DMS153 treated with DMSO at 0.1 percent for 48 hours (cell line): ENCODE measurements at regions not wholly inside any gene's neighbourhood (a gene's known extent, or its start where the extent isn't known, plus 50 kb on each side); places are given as distances from the start of the nearest gene placed in this dataset.

Experiments
- DNase-seq: peaks from one replicate; lab custom pipeline; 2025; ENCODE audit not compliant: unreplicated experiment; lab: John Stamatoyannopoulos, UW

GRCh38 chr10:58932577-58933314 is 243.7 kb upstream of the PHYHIPL start:
- no peak for DNase-seq

DNA sequence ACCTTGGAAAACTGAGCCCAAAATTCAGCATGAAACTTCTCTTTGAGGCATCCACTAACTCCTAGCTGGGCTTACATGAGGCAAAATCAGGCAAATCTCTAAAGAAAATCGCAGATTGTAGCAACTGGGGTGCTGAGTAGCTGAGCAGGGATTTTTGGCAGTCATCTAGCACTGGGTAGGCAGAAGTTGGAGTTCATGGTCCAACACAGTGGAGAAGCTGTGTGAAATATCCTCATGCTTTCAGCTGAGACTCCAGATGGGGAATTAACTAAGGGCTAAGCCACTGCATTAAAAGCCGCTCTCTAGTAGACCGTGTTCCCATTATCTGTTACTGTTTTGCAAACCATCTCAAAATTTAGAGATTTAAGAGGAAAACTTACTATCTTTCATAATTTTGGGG is 240.1 kb upstream of the PHYHIPL start:
- DNase-seq = no peak

- DNase-seq = no peak
Measured at GRCh38 chr10:58937423-58937822, 239.0 kb upstream of the PHYHIPL start.

DNA sequence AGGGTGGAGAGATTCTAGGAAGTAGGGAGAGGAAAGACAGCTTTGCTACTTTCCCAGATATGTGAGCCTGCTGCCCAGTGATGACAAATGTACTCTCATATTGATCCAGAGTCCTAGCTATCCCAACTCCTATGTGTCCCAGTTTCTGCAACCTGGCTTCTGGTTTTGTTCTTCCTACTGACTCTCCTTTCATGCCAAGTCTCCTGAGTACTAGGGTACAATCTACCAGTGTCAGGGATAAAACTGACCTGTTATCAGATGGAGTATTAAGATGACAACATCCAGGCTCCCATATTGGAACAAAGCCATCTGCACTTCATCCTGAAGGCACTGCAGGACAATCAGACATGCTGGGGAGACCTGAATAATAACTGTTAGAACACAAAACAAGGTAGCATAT is 233.7 kb upstream of the PHYHIPL start:
- no peak for DNase-seq

GRCh38 chr10:58943256-58943890 is 233.1 kb upstream of the PHYHIPL start:
- DNase-seq = no peak

- no peak for DNase-seq
Measured at GRCh38 chr10:58943960-58944359, 232.5 kb upstream of the PHYHIPL start.

- DNase-seq = no peak
Measured at GRCh38 chr10:58948303-58948702, 228.1 kb upstream of the PHYHIPL start.

DNA sequence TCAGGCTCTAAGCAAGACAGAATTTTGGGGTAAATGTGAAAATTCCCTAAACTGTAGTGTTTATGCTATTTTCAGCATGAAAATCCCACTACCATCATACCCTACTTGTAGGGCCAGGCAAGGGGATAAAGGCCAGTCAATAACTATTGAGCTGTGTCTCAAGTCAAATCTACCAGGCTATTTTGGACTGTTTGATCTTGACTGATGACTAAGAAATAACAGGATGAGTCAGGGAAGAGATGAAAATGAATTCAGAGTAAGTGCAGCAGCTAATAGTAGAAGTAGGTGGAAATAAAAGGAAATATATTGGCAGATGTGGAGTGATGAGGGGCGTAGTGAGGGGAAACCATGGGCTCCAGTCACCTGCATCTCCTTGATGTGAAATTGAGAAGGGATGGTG is 225.8 kb upstream of the PHYHIPL start:
- DNase-seq = no peak

GRCh38 chr10:58951087-58951486 is 225.4 kb upstream of the PHYHIPL start:
- no peak for DNase-seq

DNA sequence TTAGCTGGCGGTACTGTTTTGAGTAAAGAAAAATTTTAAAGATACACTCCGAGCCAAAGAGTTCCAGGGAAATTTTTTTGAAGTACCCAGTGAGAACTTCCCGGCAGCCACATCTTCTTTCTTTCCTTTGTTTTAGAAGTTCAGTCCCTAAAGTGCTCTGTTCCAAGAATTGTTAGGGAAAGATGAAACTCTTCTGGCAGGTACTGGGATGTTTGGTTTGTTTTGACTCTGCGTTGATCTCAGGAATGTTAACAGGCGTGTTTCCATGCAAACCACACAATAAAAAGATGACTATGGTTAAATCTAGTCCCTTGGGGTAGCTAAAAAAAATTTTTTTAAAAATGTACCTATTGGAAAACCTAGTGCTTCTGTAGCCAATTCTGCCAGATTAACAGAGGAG is 224.7 kb upstream of the PHYHIPL start:
- DNase-seq = no peak

DNA sequence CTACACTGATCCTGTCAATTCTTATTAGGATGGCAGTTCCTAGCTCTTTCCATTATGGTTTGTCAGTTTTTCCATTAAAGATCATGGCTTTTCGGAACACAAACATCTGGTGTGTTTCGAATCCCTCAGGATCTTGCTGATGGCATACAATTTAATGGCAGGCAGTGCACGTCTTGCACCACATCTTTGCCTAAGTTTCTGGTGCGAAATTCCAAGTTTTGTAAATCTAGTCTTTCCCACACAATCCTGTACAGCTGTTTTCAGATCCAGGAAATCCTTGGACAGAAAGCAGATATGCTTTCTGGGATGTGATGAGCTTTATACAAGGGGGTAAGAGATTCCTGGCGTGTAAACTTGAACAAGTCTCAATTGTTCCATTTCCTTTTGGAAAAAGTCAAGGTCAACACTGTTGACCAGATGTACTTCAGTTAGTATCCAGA is 224.3 kb upstream of the PHYHIPL start:
- DNase-seq = no peak

DNA sequence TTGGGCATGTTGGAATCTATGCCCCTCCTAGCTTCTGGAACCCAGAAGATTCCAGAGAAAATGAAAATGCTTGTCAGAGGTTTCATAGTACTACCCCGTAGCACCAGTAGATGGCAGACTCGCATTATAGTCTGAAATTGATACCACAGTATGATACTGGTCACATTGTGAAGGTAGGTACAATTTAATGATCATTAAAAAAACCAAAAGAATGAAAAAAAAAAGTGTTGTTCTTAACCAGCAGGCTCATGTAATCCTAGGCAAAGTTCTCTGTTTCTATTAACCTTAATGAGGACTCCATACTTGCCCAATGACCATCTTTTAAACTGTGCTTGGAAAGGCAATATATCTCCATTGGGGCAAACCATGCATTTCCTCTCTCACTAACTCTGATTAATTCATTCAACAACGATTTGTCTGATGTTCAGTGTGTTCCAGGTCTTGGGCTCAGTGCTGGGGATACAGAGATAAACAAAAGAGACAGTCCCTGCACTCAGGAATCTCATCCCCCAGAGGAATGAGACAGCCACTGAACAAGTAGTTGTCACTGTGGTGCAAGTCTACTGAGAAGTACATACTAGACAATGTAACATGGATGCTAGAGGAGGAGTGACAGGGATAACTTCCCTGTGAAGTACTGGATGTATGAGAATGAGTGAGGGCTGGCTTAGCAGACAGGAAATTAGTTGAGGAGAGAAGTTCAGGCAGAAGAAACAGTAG is 223.5 kb upstream of the PHYHIPL start:
- DNase-seq = peak; percentile 63

GRCh38 chr10:58954178-58954577 is 222.3 kb upstream of the PHYHIPL start:
- no peak for DNase-seq

DNA sequence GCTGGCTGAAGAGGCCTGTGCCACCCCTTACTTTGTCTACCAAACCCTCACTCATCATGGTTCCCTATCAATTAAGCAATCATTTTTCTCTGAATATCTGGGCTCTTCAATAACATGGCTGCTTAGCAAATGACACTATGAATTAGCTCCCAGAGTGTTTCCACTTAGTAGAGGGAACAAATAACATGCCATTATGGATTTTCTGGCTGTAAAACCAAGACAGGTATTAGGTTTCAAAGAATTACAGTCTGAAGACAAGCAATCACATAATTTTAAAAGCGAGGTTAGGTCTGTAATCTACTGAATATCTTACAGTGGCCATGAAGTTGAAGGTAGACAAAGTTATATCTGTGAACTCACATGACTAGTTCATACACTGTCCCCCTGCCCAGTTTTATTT is 220.8 kb upstream of the PHYHIPL start:
- no peak for DNase-seq

- no peak for DNase-seq
Measured at GRCh38 chr10:58956926-58957325, 219.5 kb upstream of the PHYHIPL start.

GRCh38 chr10:58957517-58957916 is 218.9 kb upstream of the PHYHIPL start:
- no peak for DNase-seq

- no peak for DNase-seq
Measured at GRCh38 chr10:58963101-58963534, 213.3 kb upstream of the PHYHIPL start.

GRCh38 chr10:58963723-58964124 is 212.7 kb upstream of the PHYHIPL start:
- no peak for DNase-seq

- no peak for DNase-seq
Measured at GRCh38 chr10:58965855-58966254, 210.6 kb upstream of the PHYHIPL start.

GRCh38 chr10:58967551-58968388 is 208.7 kb upstream of the PHYHIPL start:
- DNase-seq = peak; percentile 64

GRCh38 chr10:58968389-58968755 is 208.1 kb upstream of the PHYHIPL start:
- no peak for DNase-seq
